CD4-positive, alpha-beta T cell treated with Interleukin-17A for 4 hours (primary cell): ENCODE measurements at regions not wholly inside any gene's neighbourhood (a gene's known extent, or its start where the extent isn't known, plus 50 kb on each side); places are given as distances from the start of the nearest gene placed in this dataset.

ENCODE experiments used
- DNase-seq: peaks from one replicate; pipeline ENCODE4 v3.0.0-alpha.2; 2020; ENCODE audit warnings: mixed read lengths

DNA sequence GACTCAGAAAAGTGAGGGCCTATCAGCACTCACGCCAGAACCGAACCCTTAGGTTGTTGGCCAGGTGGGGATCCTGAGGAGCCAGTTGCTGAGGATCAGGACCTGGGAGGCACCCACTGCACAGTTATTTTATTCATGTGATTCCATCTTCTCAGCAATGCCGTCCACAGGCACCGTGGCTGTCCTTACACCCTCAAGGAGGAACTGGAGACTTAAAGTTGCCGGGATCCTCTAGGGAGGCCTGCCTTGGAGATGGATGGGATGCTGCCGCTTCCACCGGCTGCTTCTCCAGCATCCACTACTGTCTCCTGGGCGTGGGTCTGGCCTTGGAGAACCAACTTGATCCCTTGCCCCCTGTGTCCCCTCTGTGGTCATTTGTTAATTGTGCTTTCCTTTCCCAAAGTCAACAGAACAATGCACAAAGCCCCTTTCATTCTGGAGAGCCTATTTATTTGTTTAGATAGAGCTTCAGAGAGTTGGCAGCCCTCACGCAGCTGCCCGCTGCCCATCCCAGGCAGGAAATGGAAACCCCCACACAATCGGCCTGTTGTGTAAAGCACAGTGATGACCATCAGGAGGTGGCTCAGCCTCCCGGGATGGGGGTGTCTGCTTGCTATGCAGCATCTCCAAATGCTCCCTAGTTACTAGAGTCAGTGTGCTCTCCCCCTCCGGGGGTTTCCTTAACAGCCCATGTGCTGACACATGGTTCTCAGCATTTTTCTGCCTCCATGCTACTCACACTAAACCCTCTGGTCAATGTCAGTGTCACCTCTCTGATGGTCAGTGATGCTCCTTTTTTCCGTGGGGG is 52.9 kb upstream of the IGFBP3 start:
- DNase-seq: no peak

DNA sequence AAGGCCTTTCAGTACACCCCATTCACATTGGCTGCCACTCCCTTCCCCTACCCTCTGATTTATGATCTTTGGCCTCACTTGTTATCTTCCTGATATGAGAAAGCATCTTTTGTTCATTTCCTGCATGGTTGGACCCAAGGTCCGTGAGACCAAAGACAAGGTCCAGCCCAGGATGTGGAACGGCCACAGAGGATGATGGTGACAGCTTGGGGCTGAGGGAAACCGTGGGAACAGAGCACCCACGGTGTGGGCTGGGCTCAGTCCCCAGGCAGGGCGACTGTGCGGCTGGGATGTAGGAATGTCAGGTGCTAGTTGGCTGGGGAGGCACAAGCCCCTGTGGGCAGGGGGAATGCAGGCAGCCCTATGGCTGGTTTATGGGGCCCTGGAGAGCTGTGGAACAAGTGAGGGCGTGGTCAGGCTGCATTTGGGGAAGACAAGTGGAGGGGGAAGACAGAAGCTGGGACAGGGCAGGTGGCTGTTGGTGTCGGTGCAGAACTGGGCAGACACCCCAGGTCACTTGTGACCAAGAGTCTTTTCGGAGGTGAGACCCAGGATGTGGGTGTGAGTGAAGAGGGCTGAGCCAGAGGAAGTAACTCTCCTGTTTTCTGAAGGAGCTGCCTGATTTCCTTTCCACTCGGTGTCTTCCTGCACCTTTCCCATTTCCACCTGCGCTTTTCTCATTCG is 51.7 kb upstream of the IGFBP3 start:
- no peak for DNase-seq

DNA sequence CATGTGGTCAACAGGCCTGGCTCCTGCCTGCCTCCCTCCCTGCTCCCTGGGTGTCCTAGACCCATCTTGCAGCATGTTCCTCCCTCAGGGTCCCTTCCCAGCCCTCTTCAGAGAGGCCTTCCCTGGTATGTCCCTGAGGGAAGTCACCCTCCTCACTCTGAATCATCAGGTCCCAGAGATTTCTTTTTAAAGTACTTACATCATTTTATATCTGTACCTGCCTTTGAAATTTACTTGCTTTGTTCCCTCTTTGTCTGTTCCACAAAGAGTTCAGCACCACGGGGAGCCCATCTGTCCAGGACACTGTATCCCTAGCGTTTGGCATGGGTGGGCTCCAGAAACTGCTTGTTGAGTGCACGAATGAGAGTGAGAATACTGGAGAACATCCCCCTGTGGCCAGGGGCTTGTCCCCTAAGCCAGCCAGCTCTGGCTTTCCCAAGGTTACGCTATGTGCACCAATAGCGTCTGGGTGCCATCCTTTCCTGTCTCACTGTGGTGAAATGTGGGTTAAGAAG is 50.6 kb upstream of the IGFBP3 start:
- no peak for DNase-seq

DNA sequence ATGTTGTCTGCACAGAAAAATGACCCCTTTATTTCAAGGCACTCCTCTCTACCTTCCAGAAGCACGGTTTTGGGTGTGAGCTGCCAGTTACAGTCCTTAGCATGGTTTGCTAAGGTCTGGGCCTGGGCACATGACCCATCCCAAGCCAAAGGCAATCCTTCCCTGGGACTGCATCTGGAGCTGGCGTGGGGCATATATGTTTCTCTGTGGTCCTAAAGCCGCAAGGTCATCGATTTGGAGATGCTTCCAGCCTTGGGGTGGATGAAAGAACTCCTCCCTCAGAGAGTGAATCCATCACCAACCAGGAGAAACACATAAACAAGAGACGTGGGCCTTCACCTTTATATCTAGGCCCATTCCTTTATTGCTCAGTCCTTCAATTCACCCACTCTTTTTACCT is 50.1 kb upstream of the IGFBP3 start:
- no peak for DNase-seq
